Stimulated activated CD4-positive, alpha-beta T cell treated with anti-CD3 and anti-CD28 coated beads, TNF-alpha, amount 100 ng/mL, for 4 hours (primary cell): ENCODE measurements at regions not wholly inside any gene's neighbourhood (a gene's known extent, or its start where the extent isn't known, plus 50 kb on each side); places are given as distances from the start of the nearest gene placed in this dataset.
"Not testable (repeated sequence)": the region's sequence is repeated elsewhere in the genome, so short reads cannot be mapped to it uniquely, and the experiment has no call there.

Source experiments
- DNase-seq, 3 experiments: peaks; one replicate each; pipeline ENCODE4 v3.0.0-alpha.2; 2020; ENCODE audit warnings: low read depth in 3 of 3

GRCh38 chr9:31744589-31744988 lies 639.9 kb upstream of the ACO1 start:
- no peak for DNase-seq

- DNase-seq: no peak
Observed at GRCh38 chr9:31745468-31745867, 639.0 kb upstream of the ACO1 start.

DNA sequence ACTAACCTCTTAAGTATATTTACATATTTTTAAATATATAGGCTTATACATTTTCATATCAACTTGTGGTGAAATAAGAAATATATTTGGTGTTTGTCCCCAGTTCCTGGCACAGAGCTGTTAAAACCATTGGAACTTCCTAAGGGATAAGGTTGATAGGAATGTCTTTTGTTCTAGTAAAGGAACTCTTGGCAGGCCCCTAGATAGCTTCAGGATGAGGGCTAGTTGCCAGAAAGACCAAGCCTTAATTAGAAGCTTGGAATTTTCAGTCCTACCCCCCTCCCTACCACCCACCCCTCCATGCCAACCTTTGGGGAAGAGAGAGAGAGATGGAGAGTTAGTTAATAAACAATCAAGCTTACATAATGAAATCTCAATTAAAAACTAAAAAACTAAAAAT lies 638.6 kb upstream of the ACO1 start:
- DNase-seq: no peak

DNA sequence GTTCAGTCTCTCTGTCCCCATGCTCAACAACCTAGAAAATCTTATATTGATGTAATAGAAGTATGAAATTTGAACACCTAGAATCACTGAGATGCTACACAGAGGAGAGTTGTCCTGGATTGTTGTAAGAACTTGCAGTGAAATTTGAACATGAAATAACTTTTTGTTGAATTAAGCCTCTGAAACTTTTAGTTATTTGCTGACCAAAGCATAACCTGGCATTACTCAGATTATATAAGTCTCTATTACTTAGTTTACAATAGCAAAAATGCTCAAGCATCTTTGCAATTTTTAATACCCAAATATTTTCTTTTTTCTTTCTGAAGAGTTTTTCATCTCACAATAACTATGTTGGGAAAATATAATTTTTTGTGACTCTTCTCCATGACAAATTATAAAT lies 630.7 kb upstream of the ACO1 start:
- no peak for DNase-seq

DNA sequence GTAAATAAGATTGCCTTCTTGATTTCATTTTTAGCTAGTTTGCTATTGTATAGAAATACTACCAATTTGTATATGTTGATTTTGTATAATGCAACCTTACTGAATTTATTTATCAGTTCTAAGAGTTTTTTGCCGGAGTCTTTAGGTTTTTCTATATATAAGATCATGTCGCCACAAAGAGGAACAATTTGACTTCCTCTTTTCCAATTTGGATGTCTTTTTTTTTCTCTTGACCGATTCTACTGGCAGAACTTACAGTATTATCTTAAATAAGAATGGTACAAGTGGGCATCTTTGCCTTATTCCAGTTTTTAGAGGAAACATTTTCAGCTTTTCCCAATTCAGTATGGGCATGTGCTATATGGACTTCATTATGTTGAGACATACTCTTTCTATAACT lies 624.7 kb upstream of the ACO1 start:
- no peak for DNase-seq

GRCh38 chr9:31774021-31774420 lies 610.4 kb upstream of the ACO1 start:
- not testable (repeated sequence) for DNase-seq

GRCh38 chr9:31774571-31774970 lies 609.9 kb upstream of the ACO1 start:
- DNase-seq: no peak

GRCh38 chr9:31776471-31776870 lies 608.0 kb upstream of the ACO1 start:
- no peak for DNase-seq

GRCh38 chr9:31783491-31783890 lies 601.0 kb upstream of the ACO1 start:
- DNase-seq: no peak

- DNase-seq: no peak
Observed at GRCh38 chr9:31790720-31791119, 593.7 kb upstream of the ACO1 start.

- no peak for DNase-seq
Observed at GRCh38 chr9:31799953-31800609, 584.4 kb upstream of the ACO1 start.

DNA sequence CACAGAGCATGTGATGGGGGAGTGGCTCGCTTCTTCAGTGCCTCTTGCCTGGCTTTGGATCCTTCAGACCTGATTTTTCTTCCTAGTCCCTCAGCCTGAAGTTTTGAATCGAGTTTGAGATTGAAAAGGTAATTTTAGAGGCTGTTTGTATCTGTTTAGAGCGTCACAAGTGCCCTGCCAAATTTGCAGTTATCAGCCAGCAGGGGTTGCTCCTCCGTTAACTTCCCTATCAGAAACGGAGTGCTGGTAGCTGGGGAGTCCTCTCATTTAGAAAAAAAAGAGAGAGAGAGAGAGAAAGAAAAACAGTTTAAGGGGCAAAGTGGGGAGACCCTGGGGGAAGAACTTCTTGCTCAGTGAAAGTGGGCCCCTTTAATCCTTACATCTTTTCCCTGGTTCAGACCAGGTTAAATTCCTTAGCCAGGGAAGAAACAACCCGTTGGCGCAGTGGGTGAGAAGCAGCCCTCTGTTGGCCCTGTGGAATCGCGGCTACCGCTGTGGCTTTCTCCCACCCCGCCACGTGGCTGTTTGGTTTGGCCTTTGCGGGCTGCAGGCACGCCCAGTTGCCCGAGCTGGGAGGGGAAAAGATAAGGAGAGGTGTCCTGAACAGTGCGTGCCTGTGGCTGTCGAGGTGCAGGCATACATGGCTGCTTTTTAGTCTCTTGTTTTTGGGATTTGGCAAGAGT lies 576.7 kb upstream of the ACO1 start:
- no peak for DNase-seq

DNA sequence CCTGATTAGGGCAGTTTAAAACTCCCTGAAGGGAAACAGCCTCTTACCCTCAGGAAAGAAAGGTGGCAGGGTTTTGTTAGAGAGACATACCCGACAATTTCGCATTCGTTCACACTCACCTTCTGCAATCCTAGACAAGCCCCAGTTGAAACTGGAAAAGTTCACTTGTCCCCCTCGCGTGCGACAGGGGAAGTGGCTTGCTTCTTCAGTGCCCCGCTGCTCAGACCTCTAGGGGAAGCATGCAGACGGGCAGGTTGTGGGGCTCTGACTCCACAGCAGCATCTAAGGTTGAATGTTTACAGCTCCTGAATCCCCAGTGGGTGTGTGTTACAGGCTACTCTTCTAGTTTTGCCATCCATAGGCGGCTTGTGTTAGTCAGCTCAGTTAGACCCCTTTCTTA lies 575.7 kb upstream of the ACO1 start:
- DNase-seq: no peak

DNA sequence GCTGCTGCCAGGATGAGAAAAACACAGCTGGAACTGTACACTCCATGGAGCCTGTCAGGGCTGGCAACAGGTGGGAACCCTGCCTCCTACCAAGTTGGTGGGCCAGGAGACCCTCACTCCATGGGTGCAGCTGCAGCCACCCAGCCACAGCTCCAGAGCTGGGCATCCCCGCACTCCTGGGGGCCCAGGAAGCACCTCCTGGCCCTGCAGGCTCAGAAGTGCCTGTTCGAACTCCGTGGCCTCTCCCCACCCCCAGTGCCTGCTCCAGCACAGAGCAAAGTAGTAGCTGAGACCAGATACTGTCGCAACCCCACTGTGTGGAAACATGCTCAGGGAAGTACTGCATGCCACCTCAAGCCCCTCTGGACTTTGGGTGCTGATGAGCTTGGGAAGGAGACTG lies 564.0 kb upstream of the ACO1 start:
- DNase-seq: no peak

GRCh38 chr9:31821583-31821982 lies 562.9 kb upstream of the ACO1 start:
- DNase-seq: no peak

- DNase-seq: no peak
Observed at GRCh38 chr9:31823365-31823764, 561.1 kb upstream of the ACO1 start.

- no peak for DNase-seq
Observed at GRCh38 chr9:31824860-31825259, 559.6 kb upstream of the ACO1 start.

DNA sequence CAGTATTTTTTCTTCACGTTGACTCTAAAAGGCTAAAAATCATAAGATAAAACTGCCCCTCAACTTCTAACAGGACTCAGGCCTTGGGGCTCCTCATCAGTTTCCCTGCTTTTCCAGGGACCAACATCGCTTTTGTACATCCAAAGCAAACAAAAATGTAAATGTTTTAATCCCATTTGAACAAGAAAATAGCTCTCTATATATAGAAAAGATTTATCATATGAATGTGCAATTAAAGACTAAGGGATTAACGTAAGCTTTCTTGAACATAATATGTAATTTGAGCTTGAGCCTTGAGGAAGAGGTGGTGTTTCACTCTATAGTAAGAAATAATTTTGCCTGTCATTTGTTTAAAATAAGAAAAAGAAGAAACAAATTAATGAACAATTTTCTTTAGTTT lies 547.2 kb upstream of the ACO1 start:
- no peak for DNase-seq

DNA sequence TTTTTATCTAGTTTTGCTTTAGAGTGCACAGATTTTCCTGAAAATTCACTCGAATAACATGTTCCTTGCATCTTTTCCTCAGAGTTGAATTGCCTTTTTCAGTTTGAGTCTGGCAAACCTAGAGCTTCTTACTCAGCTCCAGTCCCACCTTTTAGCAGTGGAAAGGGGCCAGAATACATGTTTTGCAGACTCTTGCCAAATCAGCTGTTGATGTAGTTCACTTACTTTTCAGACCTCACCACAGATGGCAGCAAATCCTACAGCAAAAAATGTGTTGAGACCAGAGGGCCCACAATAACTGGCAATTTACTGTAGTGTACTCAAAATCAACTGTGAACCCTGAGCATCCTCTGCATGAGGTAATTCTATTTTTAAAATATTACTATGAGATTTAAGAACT lies 545.2 kb upstream of the ACO1 start:
- DNase-seq: no peak

- no peak for DNase-seq
Observed at GRCh38 chr9:31840702-31841101, 543.7 kb upstream of the ACO1 start.

GRCh38 chr9:31847963-31848362 lies 536.5 kb upstream of the ACO1 start:
- DNase-seq: no peak

DNA sequence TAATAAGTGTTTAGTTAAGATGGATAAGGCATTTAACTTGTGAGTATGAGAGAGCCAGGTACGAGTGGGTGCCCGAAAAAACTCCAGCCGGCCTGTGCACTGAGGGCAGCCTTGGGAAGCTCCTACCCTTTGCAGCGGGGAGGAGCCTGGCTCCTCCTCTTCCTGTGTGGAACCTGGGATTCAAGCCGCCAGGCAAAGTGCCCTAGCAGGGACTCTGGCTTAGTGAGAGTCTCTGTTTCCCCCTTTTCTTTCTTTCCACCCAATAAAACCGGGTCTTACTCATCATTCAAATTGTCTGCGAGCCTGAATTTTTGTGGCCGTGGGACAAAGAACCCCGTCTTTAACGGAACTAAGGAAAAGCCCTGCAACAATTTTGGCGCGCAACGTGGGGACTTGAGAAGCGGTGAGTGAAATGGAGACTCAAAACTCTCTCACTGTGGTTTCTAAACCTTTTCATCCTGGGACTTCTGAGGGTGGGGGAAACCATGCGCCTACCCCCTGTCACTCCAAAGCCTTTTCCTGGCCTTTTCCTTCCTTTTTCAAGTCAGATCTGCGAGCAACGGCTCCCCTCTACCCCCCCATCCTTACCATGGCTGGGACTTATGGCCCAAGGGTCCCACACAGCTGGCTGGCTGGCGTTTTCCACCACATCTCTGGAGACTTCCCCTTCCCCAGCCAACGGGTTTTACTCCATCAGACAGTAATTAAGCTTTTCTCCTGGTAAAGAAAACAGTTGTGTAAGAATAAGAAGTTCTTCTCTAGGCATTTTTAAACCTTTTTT lies 535.7 kb upstream of the ACO1 start:
- DNase-seq: no peak

- no peak for DNase-seq
Observed at GRCh38 chr9:31854187-31854586, 530.3 kb upstream of the ACO1 start.
